GM12878 (cell line): ENCODE measurements at regions not wholly inside any gene's neighbourhood (a gene's known extent, or its start where the extent isn't known, plus 50 kb on each side); places are given as distances from the start of the nearest gene placed in this dataset.

ENCODE experiments used
- ATAC-seq: fragments of 200-7000 bp; cut with Tn5 transposase; 3 replicates; pipeline ENCODE4 v1.9.1; 2020; ENCODE audit warnings: mild to moderate bottlenecking, moderate library complexity
- BruUV-seq: library from RNA; stranded (reverse); fragments of 400-500 nt; replicated peaks from 2 replicates; lab custom pipeline; 2021; lab: Mats Ljungman, UMichigan
- CTCF ChIA-PET: fragments of 300-600 bp; sonication (Branson Sonifier 250); formaldehyde crosslinking; extraction: SDS; loops from one replicate; lab custom pipeline; 2021; ENCODE audit warnings: inconsistent platforms; lab: Yijun Ruan, JAX
- POLR2A ChIA-PET: fragments of 350-600 bp; formaldehyde crosslinking; extraction: SDS; loops from one replicate; lab custom pipeline; 2021; ENCODE audit warnings: inconsistent platforms; lab: Charles Lee
- RAD21 ChIA-PET: fragments of 300-600 bp; sonication (Branson Sonifier 250); formaldehyde crosslinking; loops from one replicate; lab custom pipeline; 2023; ENCODE audit warnings: antibody characterized with exemption; ENCODE audit not compliant: unreplicated experiment; lab: Charles Lee
- SMC1A ChIA-PET: fragments of 300-600 bp; sonication (Branson Sonifier 250); formaldehyde crosslinking; loops from one replicate; lab custom pipeline; 2023; ENCODE audit not compliant: unreplicated experiment, uncharacterized antibody; lab: Charles Lee
- DNase-seq: peaks from one replicate; pipeline ENCODE4 v3.0.0-alpha.2; 2011; ENCODE audit warnings: low read depth, low spot score
- FAIRE-seq: peaks from 3 replicates; lab custom pipeline; 2011; peaks lifted over from hg19 to GRCh38; lab: Jason Lieb, UNC
- H2AFZ ChIP-seq: 2 replicates; pipeline ENCODE4 v1.6.0; 2011; ENCODE audit warnings: low read depth, low read length, control low read depth; ENCODE audit not compliant: control insufficient read depth
- H3K27ac ChIP-seq: 2 replicates; pipeline ENCODE4 v1.5.1; 2011; ENCODE audit warnings: control low read depth; ENCODE audit not compliant: control insufficient read depth, insufficient read depth
- H3K27me3 ChIP-seq, 2 experiments: replicated peaks in 1 of 2; 2 replicates each; pipeline versions ENCODE4 v1.6.0 to v1.6.1; 2011; ENCODE audit warnings: low read length in 1 of 2; ENCODE audit not compliant: control insufficient read depth in 2 of 2, insufficient read depth in 2 of 2
- H3K36me3 ChIP-seq, 2 experiments: 2 replicates each; pipeline ENCODE4 v1.5.1; 2011; ENCODE audit warnings: low read length in 1 of 2; ENCODE audit not compliant: control insufficient read depth in 2 of 2, insufficient read depth in 2 of 2
- H3K4me1 ChIP-seq: 2 replicates; pipeline ENCODE4 v1.6.1; 2011; ENCODE audit warnings: mild to moderate bottlenecking, low read length, moderate library complexity, mixed read lengths; ENCODE audit not compliant: control insufficient read depth, insufficient read depth
- H3K4me2 ChIP-seq: 2 replicates; pipeline ENCODE4 v1.6.0; 2011; ENCODE audit warnings: control low read depth; ENCODE audit not compliant: control insufficient read depth, insufficient read depth
- H3K4me3 ChIP-seq: fragments of 200-600 bp; sonication (generic); 2 replicates; pipeline ENCODE4 v1.5.1; 2016
- H3K79me2 ChIP-seq: 2 replicates; pipeline ENCODE4 v1.6.0; 2011; ENCODE audit warnings: low read length; ENCODE audit not compliant: control insufficient read depth, insufficient read depth
- H3K9ac ChIP-seq: 2 replicates; pipeline ENCODE4 v1.8.0; 2011; ENCODE audit warnings: low read length, control low read depth, mixed read lengths; ENCODE audit not compliant: control insufficient read depth, insufficient read depth
- H3K9me3 ChIP-seq: replicated peaks from 3 replicates; pipeline ENCODE4 v1.5.1; 2011; ENCODE audit warnings: mild to moderate bottlenecking, low read length; ENCODE audit not compliant: control insufficient read depth, insufficient read depth
- H4K20me1 ChIP-seq: 2 replicates; pipeline ENCODE4 v1.6.0; 2011; ENCODE audit not compliant: control insufficient read depth, insufficient read depth
- CEBPB ChIP-seq, 2 experiments: fragments of 150-350 bp in 1 of 2; IDR thresholded peaks; 2 replicates each; pipeline ENCODE4 v1.6.1; 2012 to 2014; ENCODE audit warnings: low read depth in 2 of 2, low read length in 2 of 2, borderline replicate concordance in 1 of 2, inconsistent platforms in 1 of 2
- POLR2AphosphoS2 ChIP-seq: IDR thresholded peaks from 2 replicates; pipeline ENCODE4 v1.6.1; 2011; ENCODE audit warnings: low read depth, mild to moderate bottlenecking, low read length, improper control_type of control experiment, moderate library complexity
- PRDM15 ChIP-seq: fragments of 450-650 bp; formaldehyde crosslinking; IDR thresholded peaks from 2 replicates; pipeline ENCODE4 v1.4.0; 2020; ENCODE audit warnings: mild to moderate bottlenecking, moderate library complexity
- RELA ChIP-seq: fragments of 450-650 bp; IDR thresholded peaks from 2 replicates; pipeline ENCODE4 v1.8.0; 2014; ENCODE audit warnings: borderline replicate concordance; ENCODE audit not compliant: partially characterized antibody
- ZBTB11 ChIP-seq: fragments of 450-650 bp; formaldehyde crosslinking; IDR thresholded peaks from 2 replicates; pipeline ENCODE4 v1.5.0; 2022; ENCODE audit warnings: mild to moderate bottlenecking, missing genetic modification characterization
- WGBS: methylation state at CpG from one replicate; pipeline ENCODE4 v1.1.6; 2016; ENCODE audit warnings: low lambda C conversion rate; ENCODE audit not compliant: insufficient replicate concordance, insufficient coverage; ENCODE audit errors: missing lambda C conversion rate; 5-methylcytosine and 5-hydroxymethylcytosine counted together
- in situ Hi-C: fragments of 300-500 bp; cut with MboI; formaldehyde crosslinking; loops from 9 replicates; pipeline ENCODE4 v1.14.3; 2018; ENCODE audit warnings: mixed read lengths
- intact Hi-C: fragments of 100-400 bp; cut with micrococcal nuclease; formaldehyde crosslinking; loops from one replicate; pipeline ENCODE4 v1.14.2; 2022; ENCODE audit not compliant: unreplicated experiment

GRCh38 chr20:60294632-60295031, 336.4 kb downstream of the CDH26 start:
- ChIA-PET SMC1A (no interaction called here), CTCF (no interaction called here), RAD21 (no interaction called here), POLR2A (no interaction called here)
- 18% methylated on average over 8 of the region's 8 CpGs for WGBS
- no peaks in the 10 kb centered on the region for H4K20me1 ChIP-seq
- no peaks in the 10 kb centered on the region for H3K79me2 ChIP-seq
- no TSS peak for BruUV-seq
- in situ Hi-C loops: no loop called here
- intact Hi-C loops: no loop called here
- H3K36me3 ChIP-seq: no peaks in the 10 kb centered on the region
- no peak overlapping the region for H3K4me2 ChIP-seq
- no peaks in the 10 kb centered on the region for H3K4me1 ChIP-seq
- no peaks in the 10 kb centered on the region; the same call in 1 of the 3 replicates for H3K9me3 ChIP-seq
- ATAC-seq (no peak), DNase-seq (no peak), FAIRE-seq (no peak)
- no peak overlapping the region for H3K4me3 ChIP-seq
- TF ChIP-seq CEBPB (IDR thresholded peaks at IDR 0.05; ENCODE audit: borderline replicate concordance in 1 of 2, low read depth in 2 of 2, low read length in 2 of 2) (no peak), RELA (no peak)
- H3K27me3 ChIP-seq: no peaks in the 10 kb centered on the region
- H3K9ac ChIP-seq: no peak overlapping the region
- no peak overlapping the region for H3K27ac ChIP-seq
- H2AFZ ChIP-seq: no peak overlapping the region

- H3K4me3 ChIP-seq: no peak overlapping the region
- SMC1A ChIA-PET: no interaction called here
- 40% methylated on average over 2 of the region's 2 CpGs for WGBS
- H3K27me3 ChIP-seq: no peaks in the 10 kb centered on the region
- H3K36me3 ChIP-seq: no peaks in the 10 kb centered on the region
- no peaks in the 10 kb centered on the region; the same call in 1 of the 3 replicates for H3K9me3 ChIP-seq
- no peak overlapping the region for H3K27ac ChIP-seq
- ATAC-seq (no peak), DNase-seq (no peak), FAIRE-seq (no peak)
- no peak overlapping the region for H3K4me2 ChIP-seq
- no peaks in the 10 kb centered on the region for H3K79me2 ChIP-seq
- H4K20me1 ChIP-seq: no peaks in the 10 kb centered on the region
- no TSS peak for BruUV-seq
- TF ChIP-seq ZBTB11 (CRISPR knock-in tag) (no peak), POLR2AphosphoS2 (no peak), PRDM15 (CRISPR knock-in tag) (no peak)
- POLR2A ChIA-PET: no interaction called here
- no peak overlapping the region for H2AFZ ChIP-seq
- in situ Hi-C loops (no loop called here), intact Hi-C loops (no loop called here)
- CTCF ChIA-PET: interaction anchor here (1.5 kb wide), 1 partner anchor 9 kb away, joined by 3 read pairs; no protein-coding TSS in a partner anchor
- H3K4me1 ChIP-seq: no peaks in the 10 kb centered on the region
- no peak overlapping the region for H3K9ac ChIP-seq
- RAD21 ChIA-PET: no interaction called here
Measured at GRCh38 chr20:60295214-60295613, 337.0 kb downstream of the CDH26 start.
